GM19099 (cell line): ENCODE measurements at regions not wholly inside any gene's neighbourhood (a gene's known extent, or its start where the extent isn't known, plus 50 kb on each side); places are given as distances from the start of the nearest gene placed in this dataset.

Experiments used
- POLR2A ChIP-seq: IDR thresholded peaks from 3 replicates; pipeline ENCODE4 v1.6.1; 2011; ENCODE audit warnings: low read depth; ENCODE audit not compliant: insufficient read length; ENCODE audit errors: extremely low read depth

GRCh38 chr12:92295523-92295922 is 149.9 kb upstream of the BTG1 start:
- no peak for TF ChIP-seq POLR2A

GRCh38 chr12:92294676-92295440 is 149.2 kb upstream of the BTG1 start:
- TF ChIP-seq POLR2A = no peak

GRCh38 chr12:92292016-92292415 is 146.4 kb upstream of the BTG1 start:
- no peak for TF ChIP-seq POLR2A

- TF ChIP-seq POLR2A = no peak
Observed at GRCh38 chr12:92290886-92291285, 145.2 kb upstream of the BTG1 start.

- TF ChIP-seq POLR2A = no peak
Observed at GRCh38 chr12:92290350-92290695, 144.7 kb upstream of the BTG1 start.

GRCh38 chr12:92289629-92290349 is 144.1 kb upstream of the BTG1 start:
- TF ChIP-seq POLR2A = no peak

GRCh38 chr12:92288561-92288960 is 142.9 kb upstream of the BTG1 start:
- no peak for TF ChIP-seq POLR2A

- TF ChIP-seq POLR2A = no peak
Observed at GRCh38 chr12:92278378-92278828, 132.8 kb upstream of the BTG1 start.

GRCh38 chr12:92277795-92278194 is 132.1 kb upstream of the BTG1 start:
- no peak for TF ChIP-seq POLR2A

- TF ChIP-seq POLR2A = no peak
Observed at GRCh38 chr12:92276276-92276675, 130.6 kb upstream of the BTG1 start.

GRCh38 chr12:92275443-92276154 is 130.0 kb upstream of the BTG1 start:
- TF ChIP-seq POLR2A = no peak

GRCh38 chr12:92273076-92273475 is 127.4 kb upstream of the BTG1 start:
- TF ChIP-seq POLR2A = no peak

- no peak for TF ChIP-seq POLR2A
Observed at GRCh38 chr12:92272061-92272964, 126.7 kb upstream of the BTG1 start.

- no peak for TF ChIP-seq POLR2A
Observed at GRCh38 chr12:92271341-92271740, 125.7 kb upstream of the BTG1 start.

- no peak for TF ChIP-seq POLR2A
Observed at GRCh38 chr12:92270521-92270920, 124.9 kb upstream of the BTG1 start.
